ENCODE measurements at regions not wholly inside any gene's neighbourhood (a gene's known extent, or its start where the extent isn't known, plus 50 kb on each side); places are given as distances from the start of the nearest gene placed in this dataset.
"Not testable (repeated sequence)": the region's sequence is repeated elsewhere in the genome, so short reads cannot be mapped to it uniquely, and the experiment has no call there.

DNA sequence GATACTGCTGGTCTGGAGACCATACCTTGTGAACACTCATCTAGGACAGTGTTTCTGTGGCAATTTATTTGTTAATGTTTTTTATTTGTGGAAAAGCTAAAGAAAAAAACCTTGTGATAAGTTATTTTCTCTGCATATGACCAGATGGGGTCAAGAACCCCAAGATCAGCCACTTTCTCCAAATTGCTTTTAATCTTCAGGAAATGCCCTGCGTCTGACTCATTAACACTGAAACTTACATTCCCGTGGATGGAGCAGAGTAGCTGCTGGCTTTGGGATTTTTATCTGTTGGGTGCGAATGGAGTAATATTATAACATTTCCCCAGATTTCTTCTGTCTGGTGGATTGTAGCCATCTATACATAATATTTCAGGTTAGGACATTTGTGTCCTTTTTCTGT, 444.5 kb downstream of the SH3GL2 start:
- DNase-seq (ENCODE audit: low read depth in 2 of 2) = no peak

- no peak for DNase-seq (ENCODE audit: low read depth in 2 of 2)
These were observed 441.3 kb upstream of the ADAMTSL1 start for GRCh38 chr9:18032636-18033035.

DNA sequence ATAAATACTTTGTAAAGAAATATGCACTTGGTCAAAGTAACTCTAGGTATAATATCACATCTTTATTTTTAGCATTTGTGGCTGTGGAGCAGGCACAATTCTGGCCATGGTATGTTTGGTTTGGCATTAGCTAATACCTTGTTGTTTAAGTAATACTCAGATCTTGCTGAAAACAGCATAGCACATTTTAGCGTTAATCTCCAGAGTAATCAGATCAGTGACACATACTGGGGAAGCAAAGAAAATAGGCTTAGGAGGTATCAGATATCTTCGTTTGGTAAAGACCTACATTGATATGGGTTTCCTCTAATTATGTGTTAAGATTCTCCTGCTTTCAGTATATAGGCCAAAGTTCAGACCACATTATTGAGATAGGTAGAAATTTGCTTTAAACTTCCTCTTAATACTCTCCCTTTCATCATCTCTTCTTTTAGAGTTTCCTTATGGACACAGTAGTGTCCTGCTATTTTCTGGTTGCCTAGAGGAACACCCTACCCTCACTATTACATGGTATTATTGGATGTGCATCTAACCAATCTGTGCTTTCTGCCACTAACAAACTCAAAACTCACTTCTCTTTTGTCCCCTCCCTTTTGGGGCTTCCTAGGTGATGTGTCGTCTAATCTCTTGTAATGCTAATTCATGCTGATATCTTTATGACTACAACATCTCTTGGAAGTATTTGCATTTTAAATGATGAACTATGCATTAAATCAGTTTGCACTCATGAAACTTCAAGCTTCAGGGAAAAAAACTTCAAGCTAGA, 437.3 kb upstream of the ADAMTSL1 start:
- DNase-seq (ENCODE audit: low read depth in 2 of 2) = no peak

- no peak for DNase-seq (ENCODE audit: low read depth in 2 of 2)
These were observed 436.0 kb upstream of the ADAMTSL1 start for GRCh38 chr9:18037981-18038380.

- no peak for DNase-seq (ENCODE audit: low read depth in 2 of 2)
These were observed 433.6 kb upstream of the ADAMTSL1 start for GRCh38 chr9:18040327-18040726.

GRCh38 chr9:18043978-18044377, 430.0 kb upstream of the ADAMTSL1 start:
- DNase-seq (ENCODE audit: low read depth in 2 of 2) = no peak

GRCh38 chr9:18045326-18045725, 428.6 kb upstream of the ADAMTSL1 start:
- no peak for DNase-seq (ENCODE audit: low read depth in 2 of 2)

DNA sequence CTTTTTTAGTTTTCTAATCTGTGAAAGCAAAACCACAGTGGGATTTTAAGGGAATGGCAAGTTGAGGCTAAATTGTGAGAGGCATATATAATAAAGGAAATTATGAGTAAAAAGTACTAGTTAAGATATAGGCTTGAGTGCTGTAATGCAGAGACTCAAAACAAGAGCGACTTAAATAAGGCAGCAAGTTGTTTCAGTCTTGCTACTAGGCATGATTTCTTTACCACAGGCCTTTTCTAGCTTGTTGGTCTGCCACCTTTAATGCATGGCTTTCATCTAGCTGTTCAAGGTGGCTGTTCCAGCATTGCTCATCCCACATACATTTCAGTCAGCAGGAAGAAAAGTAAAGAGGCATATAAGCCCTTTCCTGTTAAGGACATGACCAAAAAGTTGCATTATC, 427.9 kb upstream of the ADAMTSL1 start:
- DNase-seq (ENCODE audit: low read depth in 2 of 2) = no peak

DNA sequence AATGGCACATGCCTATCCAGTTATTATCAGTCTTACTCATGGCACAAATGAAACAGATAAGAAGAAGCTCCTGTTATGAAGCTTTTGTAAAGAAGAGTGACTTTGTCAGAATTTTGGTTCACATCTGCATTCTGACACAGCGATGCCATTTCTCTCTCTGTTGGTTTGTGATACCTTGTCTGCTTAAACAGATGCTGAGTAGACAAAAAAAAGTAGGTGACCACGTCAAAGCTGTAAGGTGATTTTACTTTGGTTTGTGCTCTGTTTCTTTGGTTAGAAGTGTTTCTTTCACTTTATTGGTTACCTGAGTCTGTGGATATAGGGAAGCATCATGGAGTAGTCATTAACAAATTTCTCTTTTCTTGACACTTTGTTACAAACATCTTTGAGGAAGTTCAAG, 422.3 kb upstream of the ADAMTSL1 start:
- DNase-seq (ENCODE audit: low read depth in 2 of 2) = no peak

GRCh38 chr9:18052060-18052459, 421.9 kb upstream of the ADAMTSL1 start:
- DNase-seq (ENCODE audit: low read depth in 2 of 2) = no peak

- no peak for DNase-seq (ENCODE audit: low read depth in 2 of 2)
These were observed 417.5 kb upstream of the ADAMTSL1 start for GRCh38 chr9:18056269-18056992.

GRCh38 chr9:18056993-18057369, 417.0 kb upstream of the ADAMTSL1 start:
- no peak for DNase-seq (ENCODE audit: low read depth in 2 of 2)

- DNase-seq (ENCODE audit: low read depth in 2 of 2) = no peak
These were observed 415.1 kb upstream of the ADAMTSL1 start for GRCh38 chr9:18058564-18059442.

GRCh38 chr9:18059447-18059846, 414.5 kb upstream of the ADAMTSL1 start:
- no peak for DNase-seq (ENCODE audit: low read depth in 2 of 2)

- no peak for DNase-seq (ENCODE audit: low read depth in 2 of 2)
These were observed 413.6 kb upstream of the ADAMTSL1 start for GRCh38 chr9:18060269-18060934.

GRCh38 chr9:18061332-18061731, 412.6 kb upstream of the ADAMTSL1 start:
- no peak for DNase-seq (ENCODE audit: low read depth in 2 of 2)

DNA sequence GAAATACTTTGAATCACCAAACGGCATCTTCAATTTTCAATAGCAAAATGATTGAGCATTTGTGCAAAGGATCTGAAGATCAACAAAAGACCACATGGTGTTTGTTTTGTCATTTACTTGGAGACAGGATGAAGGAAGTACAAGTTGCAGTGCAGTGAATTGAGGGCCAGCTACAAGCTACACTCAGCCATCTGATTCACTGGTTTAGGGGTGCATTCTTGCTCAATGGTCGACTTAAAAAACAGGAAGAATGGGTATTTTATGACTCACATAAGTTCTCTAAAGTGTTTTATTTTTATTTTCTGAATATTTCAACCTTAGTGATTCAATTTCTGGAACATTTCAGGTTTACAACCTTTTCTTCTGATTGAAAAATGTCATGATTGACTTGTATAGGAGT, 412.1 kb upstream of the ADAMTSL1 start:
- DNase-seq (ENCODE audit: low read depth in 2 of 2) = no peak

- DNase-seq (ENCODE audit: low read depth in 2 of 2) = no peak
These were observed 410.0 kb upstream of the ADAMTSL1 start for GRCh38 chr9:18063856-18064390.

- not testable (repeated sequence) for DNase-seq (ENCODE audit: low read depth in 2 of 2)
These were observed 407.3 kb upstream of the ADAMTSL1 start for GRCh38 chr9:18066608-18067007.

DNA sequence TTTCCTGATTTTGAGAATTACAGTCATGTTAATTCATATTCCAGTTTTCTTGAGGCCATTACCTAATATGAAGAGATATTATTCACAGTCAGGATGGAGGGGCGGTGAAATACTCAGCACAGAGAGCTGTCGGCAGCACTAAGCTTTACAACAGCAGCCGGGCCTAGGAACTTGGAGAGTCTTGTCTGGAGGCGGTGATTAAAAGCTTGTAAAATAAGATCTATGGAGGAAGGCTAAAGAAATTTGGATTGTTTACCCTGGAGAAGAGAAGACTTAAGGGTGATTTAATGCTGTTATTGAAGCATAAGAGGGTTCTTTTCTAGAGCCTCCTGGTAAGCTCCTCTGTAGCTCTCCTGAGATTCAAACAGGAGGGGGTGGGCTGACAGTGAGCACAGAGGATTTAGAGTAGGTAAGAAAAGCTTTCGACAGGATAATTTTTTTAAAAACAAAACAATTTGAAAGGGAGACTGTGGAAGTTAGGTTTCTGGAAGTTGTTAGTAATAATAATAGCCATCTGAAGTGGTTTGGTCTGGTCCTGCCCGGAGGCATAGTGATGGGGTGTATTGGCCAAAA, 406.3 kb upstream of the ADAMTSL1 start:
- no peak for DNase-seq (ENCODE audit: low read depth in 2 of 2)

- no peak for DNase-seq (ENCODE audit: low read depth in 2 of 2)
These were observed 405.1 kb upstream of the ADAMTSL1 start for GRCh38 chr9:18068900-18069299.

All from stimulated activated CD8-positive, alpha-beta memory T cell treated with anti-CD3 and anti-CD28 coated beads, Interleukin-7, amount 100 ng/mL, for 4 hours (primary cell).